HCT116 (cell line): ENCODE measurements at regions not wholly inside any gene's neighbourhood (a gene's known extent, or its start where the extent isn't known, plus 50 kb on each side); places are given as distances from the start of the nearest gene placed in this dataset.

Experiments used
- ATAC-seq: fragments of 200-7000 bp; cut with Tn5 transposase; 2 replicates; pipeline ENCODE4 v1.9.1; 2020; ENCODE audit warnings: mild to moderate bottlenecking, moderate library complexity
- BruUV-seq: library from RNA; stranded (reverse); fragments of 400-500 nt; replicated peaks from 2 replicates; lab custom pipeline; 2021; lab: Mats Ljungman, UMichigan
- CTCF ChIA-PET: fragments of 300-600 bp; sonication (Branson Sonifier 250); formaldehyde crosslinking; loops from one replicate; lab custom pipeline; 2021; ENCODE audit warnings: antibody characterized with exemption; lab: Charles Lee
- POLR2A ChIA-PET: fragments of 300-600, 350-600 bp; sonication (Branson Sonifier 250); formaldehyde crosslinking; loops from one replicate; lab custom pipeline; 2021; ENCODE audit warnings: antibody characterized with exemption; lab: Charles Lee
- RAD21 ChIA-PET, 2 experiments: fragments of 300-600 bp; sonication (Branson Sonifier 250); formaldehyde crosslinking; loops; one replicate each; lab custom pipeline; 2023; ENCODE audit warnings: low total read pairs in 2 of 2; ENCODE audit not compliant: uncharacterized antibody in 2 of 2, unreplicated experiment in 2 of 2, low non-redundant PET in 1 of 2; lab: Charles Lee
- DNase-seq: peaks from one replicate; pipeline ENCODE4 v3.0.0-alpha.2; 2010; ENCODE audit warnings: low read depth, low spot score
- H2AFZ ChIP-seq: fragments of 200-600 bp; shearing (Covaris generic), sonication (generic); 2 replicates; pipeline ENCODE4 v1.6.1; 2017; ENCODE audit warnings: low read depth, mixed run types, mixed read lengths, antibody characterized with exemption, low read length; ENCODE audit not compliant: poor library complexity, severe bottlenecking
- H3K27ac ChIP-seq: 2 replicates; pipeline ENCODE4 v1.5.1; 2012; ENCODE audit warnings: low read depth, low read length
- H3K27me3 ChIP-seq: fragments of 200-600 bp; sonication (generic); 2 replicates; pipeline ENCODE4 v1.6.1; 2016; ENCODE audit warnings: mixed run types, low read length, mixed read lengths; ENCODE audit not compliant: insufficient read depth
- H3K36me3 ChIP-seq, 2 experiments: fragments of 200-500 bp in 1 of 2; fragments of 200-600 bp in 1 of 2; sonication (Bioruptor generic) in 1 of 2; sonication (generic) in 1 of 2; 2 replicates each; pipeline versions ENCODE4 v1.5.1 to v1.6.1; 2014 to 2016; ENCODE audit warnings: low read length in 2 of 2, inconsistent platforms in 1 of 2, mixed read lengths in 1 of 2, mixed run types in 1 of 2; ENCODE audit not compliant: insufficient read depth in 2 of 2, control insufficient read depth in 1 of 2
- H3K4me1 ChIP-seq, 2 experiments: fragments of 200-600 bp in 1 of 2; sonication (generic) in 1 of 2; 2 replicates each; pipeline versions ENCODE4 v1.5.1 to v1.6.1; 2012 to 2017; ENCODE audit warnings: low read length in 2 of 2, inconsistent platforms in 1 of 2, mild to moderate bottlenecking in 1 of 2, mixed read lengths in 1 of 2, mixed run types in 1 of 2, moderate library complexity in 1 of 2; ENCODE audit not compliant: insufficient read depth in 2 of 2, control insufficient read depth in 1 of 2
- H3K4me2 ChIP-seq: fragments of 200-600 bp; sonication (generic); 2 replicates; pipeline ENCODE4 v1.6.1; 2017; ENCODE audit warnings: mixed run types, low read length, mixed read lengths
- H3K4me3 ChIP-seq, 2 experiments: fragments of 200-600 bp in 1 of 2; sonication (generic) in 1 of 2; replicated peaks in 1 of 2; 2 replicates each; pipeline ENCODE4 v1.5.1; 2011 to 2016; ENCODE audit warnings: low read length in 2 of 2, control low read depth in 1 of 2, low read depth in 1 of 2, mild to moderate bottlenecking in 1 of 2, mixed read lengths in 1 of 2, mixed run types in 1 of 2
- H3K79me2 ChIP-seq: fragments of 200-600 bp; sonication (generic); 2 replicates; pipeline ENCODE4 v1.6.1; 2017; ENCODE audit warnings: mild to moderate bottlenecking, mixed run types, low read length, moderate library complexity, mixed read lengths; ENCODE audit not compliant: insufficient read depth
- H3K9ac ChIP-seq: fragments of 200-600 bp; sonication (generic); 2 replicates; pipeline ENCODE4 v1.6.1; 2016; ENCODE audit warnings: low read length, mixed read lengths
- H3K9me2 ChIP-seq: fragments of 200-600 bp; sonication (generic), shearing (Covaris generic); 2 replicates; pipeline ENCODE4 v1.6.1; 2017; ENCODE audit warnings: mixed run types, mild to moderate bottlenecking, moderate library complexity; ENCODE audit not compliant: insufficient read depth
- H3K9me3 ChIP-seq, 2 experiments: fragments of 200-500 bp in 1 of 2; fragments of 200-600 bp in 1 of 2; sonication (Bioruptor generic) in 1 of 2; sonication (generic) in 1 of 2; 2 replicates each; pipeline ENCODE4 v1.6.1; 2014 to 2017; ENCODE audit warnings: low read length in 2 of 2, mixed read lengths in 2 of 2, inconsistent platforms in 1 of 2, low read depth in 1 of 2, mild to moderate bottlenecking in 1 of 2, mixed run types in 1 of 2, moderate library complexity in 1 of 2; ENCODE audit not compliant: control insufficient read depth in 1 of 2, insufficient read depth in 1 of 2
- H4K20me1 ChIP-seq: fragments of 200-600 bp; sonication (generic), shearing (Covaris generic); 2 replicates; pipeline ENCODE4 v1.6.1; 2017; ENCODE audit warnings: mixed run types, mild to moderate bottlenecking, moderate library complexity; ENCODE audit not compliant: insufficient read depth
- ATF3 ChIP-seq: IDR thresholded peaks from 2 replicates; pipeline ENCODE4 v1.6.1; 2012
- CEBPB ChIP-seq: IDR thresholded peaks from 2 replicates; pipeline ENCODE4 v1.6.1; 2012; ENCODE audit warnings: low read depth
- EGR1 ChIP-seq: IDR thresholded peaks from 2 replicates; pipeline ENCODE4 v1.6.1; 2012; ENCODE audit warnings: low read depth
- ELF1 ChIP-seq: IDR thresholded peaks from 2 replicates; pipeline ENCODE4 v1.6.1; 2012; ENCODE audit warnings: low read depth, borderline replicate concordance
- MAX ChIP-seq: IDR thresholded peaks from 2 replicates; pipeline ENCODE4 v1.6.1; 2012
- POLR2AphosphoS5 ChIP-seq: IDR thresholded peaks from 2 replicates; pipeline ENCODE4 v1.6.1; 2011; ENCODE audit warnings: mild to moderate bottlenecking, low read depth, low read length, moderate library complexity
- RAD21 ChIP-seq: IDR thresholded peaks from 2 replicates; pipeline ENCODE4 v1.6.1; 2012; ENCODE audit warnings: low read depth, mild to moderate bottlenecking
- REST ChIP-seq: IDR thresholded peaks from 2 replicates; pipeline ENCODE4 v1.6.1; 2012; ENCODE audit warnings: low read depth
- SIN3A ChIP-seq: IDR thresholded peaks from 2 replicates; pipeline ENCODE4 v1.6.1; 2012; ENCODE audit warnings: low read depth
- SRF ChIP-seq: IDR thresholded peaks from 2 replicates; pipeline ENCODE4 v1.6.1; 2012; ENCODE audit warnings: low read depth
- YY1 ChIP-seq: IDR thresholded peaks from 2 replicates; pipeline ENCODE4 v1.6.1; 2011; ENCODE audit warnings: low read length, low read depth, moderate library complexity, mild to moderate bottlenecking; ENCODE audit not compliant: insufficient replicate concordance; ENCODE audit errors: extremely low read depth
- intact Hi-C: fragments of 100-400 bp; cut with micrococcal nuclease; formaldehyde crosslinking; loops from 2 replicates; pipeline ENCODE4 v1.10.0; 2022
- TF ChIP-seq, protein P1 (sequence below), 3 experiments: fragments of 200-600 bp in 1 of 3; sonication (generic) in 1 of 3; IDR thresholded peaks in 2 of 3; conservative IDR thresholded peaks in 1 of 3; 2 replicates each; pipeline ENCODE4 v1.5.1; 2012 to 2017; ENCODE audit warnings: low read depth in 2 of 3, low read length in 2 of 3, antibody characterized with exemption in 1 of 3, borderline replicate concordance in 1 of 3, control low read depth in 1 of 3, mild to moderate bottlenecking in 1 of 3, mixed read lengths in 1 of 3, mixed run types in 1 of 3, moderate library complexity in 1 of 3; ENCODE audit not compliant: insufficient read depth in 1 of 3

DNA sequence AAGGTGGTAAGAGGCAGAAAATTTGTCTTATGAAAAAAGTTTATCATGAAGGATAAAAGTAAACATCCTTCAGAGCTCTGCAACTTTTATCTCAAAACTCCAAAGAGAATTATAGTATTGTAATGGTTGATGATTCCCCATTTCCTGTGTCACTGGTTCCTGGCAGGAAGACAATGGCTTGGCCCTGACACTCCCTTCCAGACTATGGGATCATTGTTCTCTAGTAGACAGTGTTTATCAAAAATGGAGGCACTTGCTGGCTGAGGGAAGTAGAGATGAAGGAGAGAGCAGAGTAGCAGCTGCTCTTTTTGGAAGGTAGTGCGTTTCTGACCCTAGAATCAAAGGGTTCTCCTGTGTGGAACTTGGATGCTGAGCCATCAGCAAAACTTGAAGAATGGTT is 145.9 kb upstream of the ATP1B1 start (continued):
- TF ChIP-seq REST: no peak
- TF ChIP-seq ATF3: no peak
- no peak for TF ChIP-seq POLR2AphosphoS5
- no peak for TF ChIP-seq SRF
- TF ChIP-seq, all 23 proteins: peak for 0

GRCh38 chr1:168963601-168964000 is 142.9 kb upstream of the ATP1B1 start:
- H3K4me2 ChIP-seq: no peak overlapping the region
- intact Hi-C loops: no loop called here
- H3K79me2 ChIP-seq: no peaks in the 10 kb centered on the region
- no peak overlapping the region for H3K4me3 ChIP-seq
- no peak for ATAC-seq
- no peak overlapping the region for H2AFZ ChIP-seq
- no peak overlapping the region for H3K9ac ChIP-seq
- ChIA-PET RAD21 (no interaction called here), CTCF (no interaction called here)
- no peaks in the 10 kb centered on the region for H3K36me3 ChIP-seq
- H3K9me3 ChIP-seq: no peaks in the 10 kb centered on the region
- no peaks in the 10 kb centered on the region for H3K4me1 ChIP-seq
- no peak for DNase-seq
- no peaks in the 10 kb centered on the region for H4K20me1 ChIP-seq
- no peaks in the 10 kb centered on the region for H3K27me3 ChIP-seq
- no peaks in the 10 kb centered on the region for H3K9me2 ChIP-seq
- H3K27ac ChIP-seq: no peak overlapping the region
- no TSS peak for BruUV-seq
- no peak for TF ChIP-seq CEBPB
- TF ChIP-seq POLR2AphosphoS5: no peak
- no peak for TF ChIP-seq YY1
- no peak for TF ChIP-seq REST
- TF ChIP-seq SIN3A: no peak
- TF ChIP-seq MAX: no peak
- TF ChIP-seq RAD21: no peak
- TF ChIP-seq, protein P1, sequence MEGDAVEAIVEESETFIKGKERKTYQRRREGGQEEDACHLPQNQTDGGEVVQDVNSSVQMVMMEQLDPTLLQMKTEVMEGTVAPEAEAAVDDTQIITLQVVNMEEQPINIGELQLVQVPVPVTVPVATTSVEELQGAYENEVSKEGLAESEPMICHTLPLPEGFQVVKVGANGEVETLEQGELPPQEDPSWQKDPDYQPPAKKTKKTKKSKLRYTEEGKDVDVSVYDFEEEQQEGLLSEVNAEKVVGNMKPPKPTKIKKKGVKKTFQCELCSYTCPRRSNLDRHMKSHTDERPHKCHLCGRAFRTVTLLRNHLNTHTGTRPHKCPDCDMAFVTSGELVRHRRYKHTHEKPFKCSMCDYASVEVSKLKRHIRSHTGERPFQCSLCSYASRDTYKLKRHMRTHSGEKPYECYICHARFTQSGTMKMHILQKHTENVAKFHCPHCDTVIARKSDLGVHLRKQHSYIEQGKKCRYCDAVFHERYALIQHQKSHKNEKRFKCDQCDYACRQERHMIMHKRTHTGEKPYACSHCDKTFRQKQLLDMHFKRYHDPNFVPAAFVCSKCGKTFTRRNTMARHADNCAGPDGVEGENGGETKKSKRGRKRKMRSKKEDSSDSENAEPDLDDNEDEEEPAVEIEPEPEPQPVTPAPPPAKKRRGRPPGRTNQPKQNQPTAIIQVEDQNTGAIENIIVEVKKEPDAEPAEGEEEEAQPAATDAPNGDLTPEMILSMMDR (IDR thresholded peaks at IDR 0.05 in 2 of 3, conservative IDR thresholded peaks at IDR 0.05 in 1 of 3; ENCODE audit: borderline replicate concordance in 1 of 3, insufficient read depth in 1 of 3, low read depth in 2 of 3, low read length in 2 of 3): no peak
- no peak for TF ChIP-seq ELF1
- TF ChIP-seq EGR1: no peak
- TF ChIP-seq, all 23 proteins: peak for 0
- POLR2A ChIA-PET: no interaction called here
